MCF 10A (cell line): ENCODE measurements at regions not wholly inside any gene's neighbourhood (a gene's known extent, or its start where the extent isn't known, plus 50 kb on each side); places are given as distances from the start of the nearest gene placed in this dataset.

Experiments
- BruUV-seq: library from RNA; stranded (reverse); fragments of 400-500 nt; replicated peaks from 2 replicates; lab custom pipeline; 2021; lab: Mats Ljungman, UMichigan
- CTCF ChIA-PET: fragments of 300-600 bp; sonication (Branson Sonifier 250); formaldehyde crosslinking; extraction: SDS; loops from one replicate; lab custom pipeline; 2021; ENCODE audit warnings: antibody characterized with exemption, inconsistent platforms; lab: Yijun Ruan, JAX
- POLR2A ChIA-PET: fragments of 300-600, 350-650 bp; sonication (Branson Sonifier 250); formaldehyde crosslinking; extraction: SDS; loops from one replicate; lab custom pipeline; 2020; ENCODE audit warnings: antibody characterized with exemption, inconsistent platforms; lab: Yijun Ruan, JAX
- DNase-seq: peaks from one replicate; pipeline ENCODE4 v3.0.0-alpha.2; 2018; ENCODE audit not compliant: unreplicated experiment
- H3K27ac Mint-ChIP-seq: one replicate; pipeline ENCODE4 v1.8.0; 2022; ENCODE audit warnings: mild to moderate bottlenecking, low read depth, mixed read lengths; ENCODE audit not compliant: unreplicated experiment
- H3K27me3 Mint-ChIP-seq: one replicate; pipeline ENCODE4 v1.8.0; 2022; ENCODE audit warnings: mixed read lengths; ENCODE audit not compliant: insufficient read depth, unreplicated experiment
- H3K36me3 Mint-ChIP-seq: one replicate; pipeline ENCODE4 v1.8.0; 2022; ENCODE audit warnings: mild to moderate bottlenecking, moderate library complexity, mixed read lengths; ENCODE audit not compliant: insufficient read depth, unreplicated experiment
- H3K4me1 Mint-ChIP-seq: one replicate; pipeline ENCODE4 v1.8.0; 2022; ENCODE audit warnings: mixed read lengths; ENCODE audit not compliant: insufficient read depth, unreplicated experiment
- H3K4me3 Mint-ChIP-seq: one replicate; pipeline ENCODE4 v1.8.0; 2022; ENCODE audit warnings: mild to moderate bottlenecking, moderate library complexity, mixed read lengths; ENCODE audit not compliant: unreplicated experiment
- H3K9me3 Mint-ChIP-seq: one replicate; pipeline ENCODE4 v1.8.0; 2022; ENCODE audit warnings: mixed read lengths; ENCODE audit not compliant: unreplicated experiment
- intact Hi-C: fragments of 100-400 bp; cut with micrococcal nuclease; formaldehyde crosslinking; loops from 2 replicates; pipeline ENCODE4 v1.14.1; 2022
- TF ChIP-seq, protein P1 (sequence below): fragments of 200-600 bp; IDR thresholded peaks from one replicate; pipeline ENCODE4 v1.8.0; 2022; ENCODE audit warnings: antibody characterized with exemption, mild to moderate bottlenecking; ENCODE audit not compliant: unreplicated experiment

DNA sequence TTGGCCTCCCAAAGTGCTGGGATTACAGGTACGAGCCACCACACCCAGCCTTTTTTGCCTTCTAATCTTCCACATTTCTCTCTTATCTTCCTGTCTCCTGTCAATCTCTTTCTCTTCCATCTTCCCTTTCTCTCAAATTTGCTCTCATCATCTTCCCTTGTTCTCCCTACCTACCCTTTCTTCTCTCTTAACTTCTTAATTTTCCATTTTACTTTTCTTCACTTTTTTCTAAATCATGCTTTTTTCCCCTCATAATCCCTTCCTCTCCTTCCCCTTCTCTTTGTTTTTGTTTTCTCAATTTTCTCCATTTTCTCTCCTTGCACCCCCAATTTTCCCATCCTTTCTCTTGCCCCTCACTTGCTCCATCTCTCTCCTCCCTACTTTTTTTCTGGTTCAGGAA, 545.7 kb downstream of the OMA1 start:
- TF ChIP-seq, protein P1, sequence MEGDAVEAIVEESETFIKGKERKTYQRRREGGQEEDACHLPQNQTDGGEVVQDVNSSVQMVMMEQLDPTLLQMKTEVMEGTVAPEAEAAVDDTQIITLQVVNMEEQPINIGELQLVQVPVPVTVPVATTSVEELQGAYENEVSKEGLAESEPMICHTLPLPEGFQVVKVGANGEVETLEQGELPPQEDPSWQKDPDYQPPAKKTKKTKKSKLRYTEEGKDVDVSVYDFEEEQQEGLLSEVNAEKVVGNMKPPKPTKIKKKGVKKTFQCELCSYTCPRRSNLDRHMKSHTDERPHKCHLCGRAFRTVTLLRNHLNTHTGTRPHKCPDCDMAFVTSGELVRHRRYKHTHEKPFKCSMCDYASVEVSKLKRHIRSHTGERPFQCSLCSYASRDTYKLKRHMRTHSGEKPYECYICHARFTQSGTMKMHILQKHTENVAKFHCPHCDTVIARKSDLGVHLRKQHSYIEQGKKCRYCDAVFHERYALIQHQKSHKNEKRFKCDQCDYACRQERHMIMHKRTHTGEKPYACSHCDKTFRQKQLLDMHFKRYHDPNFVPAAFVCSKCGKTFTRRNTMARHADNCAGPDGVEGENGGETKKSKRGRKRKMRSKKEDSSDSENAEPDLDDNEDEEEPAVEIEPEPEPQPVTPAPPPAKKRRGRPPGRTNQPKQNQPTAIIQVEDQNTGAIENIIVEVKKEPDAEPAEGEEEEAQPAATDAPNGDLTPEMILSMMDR: no peak
- CTCF ChIA-PET: no interaction called here
- no peak overlapping the region for H3K4me3 Mint-ChIP-seq

DNA sequence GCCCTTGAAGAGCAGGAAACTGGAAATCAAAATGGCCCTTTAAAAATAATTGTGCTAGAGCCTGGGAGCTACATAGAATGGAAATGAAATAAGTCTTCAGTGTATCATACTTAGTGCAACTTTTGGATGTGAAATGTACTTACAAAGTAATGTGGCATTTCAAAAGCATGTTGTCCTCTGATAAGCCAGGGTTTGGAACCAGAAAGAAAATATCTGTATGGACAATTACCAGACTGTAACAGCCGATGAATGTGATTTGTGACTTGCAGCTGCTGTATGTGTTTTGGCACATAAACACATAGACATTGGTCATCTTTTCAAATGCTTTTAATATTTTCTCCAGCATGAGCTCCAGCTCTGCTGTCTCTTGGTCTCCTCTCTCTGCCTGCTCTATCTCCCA, 546.4 kb downstream of the OMA1 start:
- no peak overlapping the region for H3K27ac Mint-ChIP-seq
- no peaks in the 10 kb centered on the region for H3K9me3 Mint-ChIP-seq
- no peak overlapping the region for H3K4me3 Mint-ChIP-seq
- CTCF ChIA-PET: interaction anchor here (0.7 kb wide), 1 partner anchor 71 kb away, joined by 3 read pairs; no protein-coding TSS in a partner anchor
- BruUV-seq: no TSS peak
- DNase-seq: no peak
- no peaks in the 10 kb centered on the region for H3K4me1 Mint-ChIP-seq
- POLR2A ChIA-PET: no interaction called here
- intact Hi-C loops: no loop called here
- TF ChIP-seq, protein P1: no peak
- peaks cover 27% of the 10 kb centered on the region for H3K27me3 Mint-ChIP-seq
- H3K36me3 Mint-ChIP-seq: no peaks in the 10 kb centered on the region

More for the DNA sequence above, 545.7 kb downstream of the OMA1 start:
- DNase-seq: no peak
- Mint-ChIP-seq H3K27me3 (peaks cover 27% of the 10 kb centered on the region), H3K36me3 (no peaks in the 10 kb centered on the region), H3K9me3 (no peaks in the 10 kb centered on the region), H3K27ac (no peak overlapping the region), H3K4me1 (no peaks in the 10 kb centered on the region)
- POLR2A ChIA-PET: no interaction called here
- BruUV-seq: no TSS peak
- intact Hi-C loops: no loop called here

DNA sequence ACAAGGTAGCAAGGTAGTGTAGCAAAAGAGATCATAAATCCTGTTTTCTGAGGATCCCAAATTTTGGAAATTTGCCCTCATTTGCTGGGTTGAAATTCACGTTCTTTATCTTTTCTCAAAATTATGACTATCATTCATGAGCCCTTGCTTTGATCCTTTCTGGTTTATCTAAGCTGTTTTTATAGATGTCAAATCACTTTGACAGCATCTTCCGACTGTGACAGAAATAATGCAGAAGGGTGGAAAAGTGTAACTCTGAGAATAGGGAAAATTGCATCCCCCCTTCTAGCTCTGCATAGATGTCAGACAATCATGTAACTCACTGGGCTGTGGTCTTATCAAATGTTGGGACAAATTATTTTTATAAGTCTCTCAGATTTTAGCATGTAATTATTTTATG, 550.1 kb downstream of the OMA1 start:
- no peaks in the 10 kb centered on the region for H3K4me1 Mint-ChIP-seq
- BruUV-seq: no TSS peak
- CTCF ChIA-PET: interaction anchor here (0.6 to 1.1 kb wide), 2 partner anchors 17 to 24 kb away, joined by 3 read pairs; no protein-coding TSS in a partner anchor
- no peak for DNase-seq
- H3K36me3 Mint-ChIP-seq: no peaks in the 10 kb centered on the region
- intact Hi-C loops: no loop called here
- peaks cover 24% of the 10 kb centered on the region for H3K27me3 Mint-ChIP-seq
- no peak overlapping the region for H3K27ac Mint-ChIP-seq
- TF ChIP-seq, protein P1: no peak
- H3K9me3 Mint-ChIP-seq: no peaks in the 10 kb centered on the region
- POLR2A ChIA-PET: no interaction called here
- no peak overlapping the region for H3K4me3 Mint-ChIP-seq

DNA sequence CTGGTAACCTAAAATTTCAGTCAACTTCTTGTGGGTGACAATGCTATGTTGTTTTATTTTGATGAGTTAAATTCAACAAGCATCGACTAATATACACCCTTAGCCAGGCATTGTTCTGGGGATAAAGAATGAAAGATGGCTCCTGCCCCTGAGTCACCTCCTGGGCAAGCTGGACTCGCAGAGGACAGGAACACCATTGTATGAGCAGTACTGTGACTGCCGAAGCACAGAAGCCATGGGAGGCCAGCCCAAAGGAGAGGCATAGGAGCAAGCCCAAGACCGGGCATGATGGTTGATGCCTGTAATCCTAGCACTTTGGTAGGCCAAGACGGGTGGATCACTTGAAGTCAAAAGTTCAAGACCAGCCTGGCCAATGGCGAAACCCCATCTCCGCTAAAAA, 555.2 kb downstream of the OMA1 start:
- TF ChIP-seq, protein P1: no peak
- Mint-ChIP-seq H3K4me3 (no peak overlapping the region), H3K27ac (no peak overlapping the region), H3K4me1 (no peaks in the 10 kb centered on the region), H3K36me3 (no peaks in the 10 kb centered on the region), H3K9me3 (no peaks in the 10 kb centered on the region), H3K27me3 (no peaks in the 10 kb centered on the region)
- intact Hi-C loops: no loop called here
- ChIA-PET CTCF (interaction anchor here (0.7 kb wide), 1 partner anchor 23 kb away, joined by 3 read pairs; no protein-coding TSS in a partner anchor), POLR2A (no interaction called here)
- no peak for DNase-seq
- BruUV-seq: no TSS peak
